ENCODE measurements at regions not wholly inside any gene's neighbourhood (a gene's known extent, or its start where the extent isn't known, plus 50 kb on each side); places are given as distances from the start of the nearest gene placed in this dataset.

DNA sequence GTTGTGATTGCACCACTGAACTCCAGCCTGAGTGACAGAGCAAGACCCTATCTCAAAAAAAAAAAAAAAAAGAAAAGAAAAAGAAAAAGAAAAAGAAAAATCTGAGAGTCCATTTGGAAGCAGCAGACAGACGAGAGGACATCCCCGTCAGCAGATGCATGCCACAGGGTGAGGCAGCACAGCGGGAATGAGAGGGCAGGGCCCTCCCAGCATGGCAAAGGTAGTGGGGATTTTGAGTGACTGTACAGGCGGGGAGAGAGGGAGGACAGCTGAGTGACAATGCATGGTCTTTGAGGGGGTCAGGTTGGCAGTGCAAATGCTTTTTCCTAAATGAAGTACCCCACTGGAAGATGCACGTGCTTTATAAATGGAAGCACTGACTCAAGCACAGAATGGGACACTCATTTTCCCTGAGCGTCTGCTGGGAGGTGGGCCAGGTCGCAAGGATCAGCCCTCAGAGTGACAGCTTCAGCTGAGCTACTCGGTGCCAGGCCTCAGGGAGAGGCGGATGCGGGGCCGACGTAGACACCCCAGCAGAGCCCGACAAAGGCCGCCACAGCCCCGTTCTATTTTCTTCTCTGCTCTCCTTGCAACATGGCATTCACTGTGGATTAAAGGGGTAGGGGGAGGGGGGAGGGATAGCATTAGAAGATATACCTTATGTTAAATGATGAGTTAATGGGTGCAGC, 113.5 kb downstream of the SHANK2 start:
- TF ChIP-seq SUZ12 (IDR thresholded peaks at IDR 0.05) (no peak), ELF4 (IDR thresholded peaks at IDR 0.05) (no peak), PKNOX1 (IDR thresholded peaks at IDR 0.05) (no peak), BHLHE40 (IDR thresholded peaks at IDR 0.05; ENCODE audit: borderline replicate concordance) (no peak), HDGF (IDR thresholded peaks at IDR 0.05; ENCODE audit: borderline replicate concordance) (no peak), L3MBTL2 (conservative IDR thresholded peaks at IDR 0.05) (no peak), FOXA1 (IDR thresholded peaks at IDR 0.05) (no peak), ARNT (IDR thresholded peaks at IDR 0.05) (no peak), FOXK2 (IDR thresholded peaks at IDR 0.05) (no peak), ZNF384 (IDR thresholded peaks at IDR 0.05) (no peak), FOXM1 (IDR thresholded peaks at IDR 0.05; ENCODE audit: borderline replicate concordance) (no peak)
